Loucy (cell line): ENCODE measurements at regions not wholly inside any gene's neighbourhood (a gene's known extent, or its start where the extent isn't known, plus 50 kb on each side); places are given as distances from the start of the nearest gene placed in this dataset.

Experiments used
- H2AFZ ChIP-seq: fragments of 200-600 bp; sonication (generic); 2 replicates; pipeline ENCODE4 v1.6.0; 2016; ENCODE audit warnings: antibody characterized with exemption, mild to moderate bottlenecking, low read length, moderate library complexity
- H3F3A ChIP-seq: fragments of 200-600 bp; 2 replicates; pipeline ENCODE4 v1.6.0; 2016; ENCODE audit warnings: antibody characterized with exemption, low read depth, mild to moderate bottlenecking
- H3K27me3 ChIP-seq: fragments of 200-600 bp; sonication (generic); 2 replicates; pipeline ENCODE4 v1.6.1; 2014; ENCODE audit warnings: low read length, mild to moderate bottlenecking; ENCODE audit not compliant: insufficient read depth, poor library complexity, severe bottlenecking
- H3K36me3 ChIP-seq: fragments of 200-600 bp; sonication (generic); 2 replicates; pipeline ENCODE4 v1.6.1; 2016; ENCODE audit warnings: low read length; ENCODE audit not compliant: insufficient read depth
- H3K4me1 ChIP-seq: fragments of 200-600 bp; sonication (generic); 2 replicates; pipeline ENCODE4 v1.5.1; 2014; ENCODE audit warnings: low read length, mild to moderate bottlenecking; ENCODE audit not compliant: insufficient read depth, poor library complexity, severe bottlenecking
- H3K4me2 ChIP-seq: fragments of 200-600 bp; sonication (generic); 2 replicates; pipeline ENCODE4 v1.6.0; 2014; ENCODE audit warnings: antibody characterized with exemption, low read length, low read depth, mild to moderate bottlenecking; ENCODE audit not compliant: poor library complexity, severe bottlenecking
- H3K4me3 ChIP-seq: fragments of 200-600 bp; sonication (generic); 2 replicates; pipeline ENCODE4 v1.5.1; 2014; ENCODE audit warnings: low read length, mild to moderate bottlenecking, mixed read lengths; ENCODE audit not compliant: poor library complexity, severe bottlenecking
- H3K79me2 ChIP-seq: fragments of 200-600 bp; sonication (generic); 2 replicates; pipeline ENCODE4 v1.6.1; 2014; ENCODE audit warnings: low read length; ENCODE audit not compliant: insufficient read depth
- H3K9ac ChIP-seq: fragments of 200-600 bp; sonication (generic); 2 replicates; pipeline ENCODE4 v1.6.0; 2014; ENCODE audit warnings: mild to moderate bottlenecking, low read depth, low read length, moderate library complexity; ENCODE audit not compliant: poor library complexity, severe bottlenecking
- H3K9me2 ChIP-seq: fragments of 200-600 bp; sonication (generic); replicated peaks from 2 replicates; pipeline ENCODE4 v1.6.1; 2016; ENCODE audit warnings: low read depth, low read length, mixed read lengths
- H3K9me3 ChIP-seq: fragments of 200-600 bp; sonication (generic); 2 replicates; pipeline ENCODE4 v1.6.1; 2014; ENCODE audit warnings: mild to moderate bottlenecking, antibody characterized with exemption, low read length, low read depth; ENCODE audit not compliant: insufficient read depth
- H4K20me1 ChIP-seq: fragments of 200-600 bp; sonication (generic); 2 replicates; pipeline ENCODE4 v1.6.0; 2014; ENCODE audit warnings: antibody characterized with exemption, low read length, mild to moderate bottlenecking; ENCODE audit not compliant: insufficient read depth, poor library complexity, severe bottlenecking
- EZH2phosphoT487 ChIP-seq: fragments of 200-600 bp; IDR thresholded peaks from 2 replicates; pipeline ENCODE4 v1.6.1; 2018; ENCODE audit warnings: antibody characterized with exemption, mild to moderate bottlenecking, moderate library complexity, borderline replicate concordance
- TF ChIP-seq, protein P1 (sequence below): fragments of 200-600 bp; sonication (generic); conservative IDR thresholded peaks from 2 replicates; pipeline ENCODE4 v1.5.1; 2014; ENCODE audit warnings: mild to moderate bottlenecking, antibody characterized with exemption, low read length

GRCh38 chr10:78187371-78187770 lies 153.7 kb downstream of the RPS24 start:
- TF ChIP-seq EZH2phosphoT487 = no peak
- TF ChIP-seq, protein P1, sequence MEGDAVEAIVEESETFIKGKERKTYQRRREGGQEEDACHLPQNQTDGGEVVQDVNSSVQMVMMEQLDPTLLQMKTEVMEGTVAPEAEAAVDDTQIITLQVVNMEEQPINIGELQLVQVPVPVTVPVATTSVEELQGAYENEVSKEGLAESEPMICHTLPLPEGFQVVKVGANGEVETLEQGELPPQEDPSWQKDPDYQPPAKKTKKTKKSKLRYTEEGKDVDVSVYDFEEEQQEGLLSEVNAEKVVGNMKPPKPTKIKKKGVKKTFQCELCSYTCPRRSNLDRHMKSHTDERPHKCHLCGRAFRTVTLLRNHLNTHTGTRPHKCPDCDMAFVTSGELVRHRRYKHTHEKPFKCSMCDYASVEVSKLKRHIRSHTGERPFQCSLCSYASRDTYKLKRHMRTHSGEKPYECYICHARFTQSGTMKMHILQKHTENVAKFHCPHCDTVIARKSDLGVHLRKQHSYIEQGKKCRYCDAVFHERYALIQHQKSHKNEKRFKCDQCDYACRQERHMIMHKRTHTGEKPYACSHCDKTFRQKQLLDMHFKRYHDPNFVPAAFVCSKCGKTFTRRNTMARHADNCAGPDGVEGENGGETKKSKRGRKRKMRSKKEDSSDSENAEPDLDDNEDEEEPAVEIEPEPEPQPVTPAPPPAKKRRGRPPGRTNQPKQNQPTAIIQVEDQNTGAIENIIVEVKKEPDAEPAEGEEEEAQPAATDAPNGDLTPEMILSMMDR = no peak
- Histone ChIP-seq H3K27me3 (no peaks in the 10 kb centered on the region), H3K9me2 (no peaks in the 10 kb centered on the region)

DNA sequence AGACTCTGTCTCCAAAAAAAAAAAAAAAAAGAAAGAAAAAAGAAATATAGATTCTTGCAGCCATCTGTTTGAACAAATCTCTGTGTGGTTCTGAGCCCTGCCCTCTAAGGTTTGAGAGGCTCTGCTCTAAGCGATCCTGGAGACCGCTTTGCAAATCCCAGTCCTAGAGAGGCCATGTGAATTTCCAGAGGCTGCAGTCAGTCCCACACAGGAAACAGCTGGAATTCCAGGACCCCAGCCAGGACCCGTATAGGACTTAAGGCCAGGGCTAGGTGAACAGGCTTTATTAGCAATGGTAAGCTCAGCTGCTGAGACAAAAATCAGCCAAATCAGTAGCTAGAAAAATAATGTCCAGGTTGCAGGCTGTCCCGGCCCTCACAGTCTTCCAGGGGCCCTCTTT lies 154.8 kb downstream of the RPS24 start:
- TF ChIP-seq EZH2phosphoT487 = no peak
- TF ChIP-seq, protein P1 = no peak
- no peaks in the 10 kb centered on the region for H3K27me3 ChIP-seq

More at GRCh38 chr10:78187371-78187770, 153.7 kb downstream of the RPS24 start:
- Histone ChIP-seq H3K79me2 (no peaks in the 10 kb centered on the region), H3K9ac (no peak overlapping the region), H3F3A (no peaks in the 10 kb centered on the region), H3K36me3 (no peaks in the 10 kb centered on the region), H3K4me1 (peaks cover 20% of the 10 kb centered on the region), H4K20me1 (no peaks in the 10 kb centered on the region), H3K9me3 (no peaks in the 10 kb centered on the region), H3K4me3 (no peak overlapping the region), H3K4me2 (no peak overlapping the region), H2AFZ (no peak overlapping the region)

DNA sequence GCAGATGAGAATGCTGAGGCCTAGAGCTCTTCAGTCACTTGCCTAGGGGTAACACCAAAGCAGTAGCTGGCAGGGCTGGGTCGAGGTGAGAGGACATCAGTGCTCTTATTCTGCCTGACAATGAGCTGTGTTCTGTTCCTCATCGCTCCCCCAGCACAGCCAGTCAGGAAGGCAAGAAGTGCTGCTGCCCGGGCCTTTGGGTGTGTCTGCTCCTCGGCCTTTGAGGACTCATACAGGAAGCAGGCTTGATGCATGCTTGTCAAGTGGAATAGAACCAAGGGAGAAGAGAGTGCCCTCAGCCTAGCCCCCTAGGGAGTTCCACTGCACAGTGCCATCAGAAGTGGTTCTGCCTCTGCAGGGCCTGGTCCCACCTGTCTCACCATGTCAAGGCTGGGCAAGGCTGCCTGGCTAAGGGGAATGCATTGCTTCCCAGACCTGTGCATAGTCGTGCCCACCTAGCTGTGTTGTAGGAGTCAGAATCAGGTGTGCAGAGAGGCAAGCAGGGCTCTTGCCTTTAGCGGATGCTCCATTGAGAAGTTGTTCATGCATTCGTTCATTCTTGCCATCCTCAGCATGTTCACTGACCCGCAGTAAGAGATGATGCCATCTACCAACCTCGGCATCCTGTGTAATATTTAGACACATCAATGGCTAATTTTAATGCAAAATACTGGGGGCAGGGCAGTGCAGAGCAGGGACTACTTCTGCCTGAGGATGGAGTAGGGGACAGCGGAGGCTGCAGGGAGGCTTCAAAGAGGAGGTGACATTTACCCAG lies 156.6 kb downstream of the RPS24 start:
- no peak overlapping the region for H3K4me2 ChIP-seq
- H3K79me2 ChIP-seq = no peaks in the 10 kb centered on the region
- H3F3A ChIP-seq = no peaks in the 10 kb centered on the region
- H3K4me1 ChIP-seq = peaks cover 14% of the 10 kb centered on the region
- H3K27me3 ChIP-seq = no peaks in the 10 kb centered on the region
- no peaks in the 10 kb centered on the region for H3K36me3 ChIP-seq
- H4K20me1 ChIP-seq = no peaks in the 10 kb centered on the region
- H3K9me2 ChIP-seq = no peaks in the 10 kb centered on the region
- peaks cover 8% of the 10 kb centered on the region; the same call in 1 of the 2 replicates for H3K9me3 ChIP-seq
- no peak overlapping the region for H3K9ac ChIP-seq
- H3K4me3 ChIP-seq = no peak overlapping the region
- H2AFZ ChIP-seq = no peak overlapping the region
- TF ChIP-seq EZH2phosphoT487 = no peak
- TF ChIP-seq, protein P1 = no peak

More for the DNA sequence above, 154.8 kb downstream of the RPS24 start:
- no peak overlapping the region for H2AFZ ChIP-seq
- H3K9ac ChIP-seq = no peak overlapping the region
- no peak overlapping the region for H3K4me3 ChIP-seq
- peaks cover 10% of the 10 kb centered on the region for H3K4me1 ChIP-seq
- H3K36me3 ChIP-seq = no peaks in the 10 kb centered on the region
- H3K79me2 ChIP-seq = no peaks in the 10 kb centered on the region
- no peaks in the 10 kb centered on the region for H3F3A ChIP-seq
- no peak overlapping the region for H3K4me2 ChIP-seq
- H3K9me2 ChIP-seq = no peaks in the 10 kb centered on the region
- H4K20me1 ChIP-seq = no peaks in the 10 kb centered on the region
- H3K9me3 ChIP-seq = peaks cover 3% of the 10 kb centered on the region; the same call in 1 of the 2 replicates
